ENCODE measurements at regions not wholly inside any gene's neighbourhood (a gene's known extent, or its start where the extent isn't known, plus 50 kb on each side); places are given as distances from the start of the nearest gene placed in this dataset.

DNA sequence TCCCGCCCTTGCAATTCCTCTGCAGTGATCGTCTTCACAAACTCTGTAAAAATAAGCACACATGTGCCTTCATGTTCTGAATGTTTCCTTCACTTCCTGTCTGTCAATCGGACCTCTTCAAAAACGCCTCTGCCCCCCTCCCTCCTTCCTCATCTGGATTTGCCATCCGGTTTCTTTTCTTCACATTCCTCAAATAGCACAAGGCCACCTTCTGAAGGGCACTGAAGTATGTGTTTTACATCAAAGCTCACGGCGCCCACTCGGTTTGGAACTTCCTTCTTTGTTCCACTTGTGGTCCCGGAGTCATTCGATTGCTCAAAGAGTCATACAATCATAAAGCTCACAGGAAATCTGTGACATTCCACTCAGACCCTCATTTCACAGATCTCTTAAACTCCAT, 758.1 kb upstream of the SALL3 start:
- Histone ChIP-seq H3K9me3 (ENCODE audit: control insufficient read depth, insufficient read depth, low read depth, low read length) (no peaks in the 10 kb centered on the region), H2AFZ (ENCODE audit: low read length) (no peak overlapping the region), H3K4me1 (ENCODE audit: control insufficient read depth, extremely low read depth, insufficient read depth, low read length) (no peaks in the 10 kb centered on the region), H3K4me3 (replicated peaks in 1 of 4; ENCODE audit: control extremely low read depth in 1 of 4, insufficient read depth in 1 of 4, low read depth in 3 of 4, low read length in 4 of 4) (no peak overlapping the region), H3K4me2 (ENCODE audit: extremely low read depth, insufficient read depth, low read length) (no peak overlapping the region), H3K79me2 (ENCODE audit: control insufficient read depth, insufficient read depth, low read length) (no peaks in the 10 kb centered on the region), H3K27ac (ENCODE audit: insufficient read depth, low read length) (no peak overlapping the region), H3K27me3 (ENCODE audit: control insufficient read depth, insufficient read depth, low read length) (no peaks in the 10 kb centered on the region), H3K9ac (ENCODE audit: insufficient read depth, low read length) (no peak overlapping the region), H3K36me3 (ENCODE audit: control insufficient read depth, insufficient read depth, low read length) (no peaks in the 10 kb centered on the region), H4K20me1 (ENCODE audit: control insufficient read depth, extremely low read depth, insufficient read depth, low read length) (no peaks in the 10 kb centered on the region)
- TF ChIP-seq, protein P1, sequence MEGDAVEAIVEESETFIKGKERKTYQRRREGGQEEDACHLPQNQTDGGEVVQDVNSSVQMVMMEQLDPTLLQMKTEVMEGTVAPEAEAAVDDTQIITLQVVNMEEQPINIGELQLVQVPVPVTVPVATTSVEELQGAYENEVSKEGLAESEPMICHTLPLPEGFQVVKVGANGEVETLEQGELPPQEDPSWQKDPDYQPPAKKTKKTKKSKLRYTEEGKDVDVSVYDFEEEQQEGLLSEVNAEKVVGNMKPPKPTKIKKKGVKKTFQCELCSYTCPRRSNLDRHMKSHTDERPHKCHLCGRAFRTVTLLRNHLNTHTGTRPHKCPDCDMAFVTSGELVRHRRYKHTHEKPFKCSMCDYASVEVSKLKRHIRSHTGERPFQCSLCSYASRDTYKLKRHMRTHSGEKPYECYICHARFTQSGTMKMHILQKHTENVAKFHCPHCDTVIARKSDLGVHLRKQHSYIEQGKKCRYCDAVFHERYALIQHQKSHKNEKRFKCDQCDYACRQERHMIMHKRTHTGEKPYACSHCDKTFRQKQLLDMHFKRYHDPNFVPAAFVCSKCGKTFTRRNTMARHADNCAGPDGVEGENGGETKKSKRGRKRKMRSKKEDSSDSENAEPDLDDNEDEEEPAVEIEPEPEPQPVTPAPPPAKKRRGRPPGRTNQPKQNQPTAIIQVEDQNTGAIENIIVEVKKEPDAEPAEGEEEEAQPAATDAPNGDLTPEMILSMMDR (conservative IDR thresholded peaks at IDR 0.05 in 1 of 2, IDR thresholded peaks at IDR 0.05 in 1 of 2; ENCODE audit: low read depth in 1 of 2, low read length in 2 of 2) = no peak
- TF ChIP-seq EZH2 (IDR thresholded peaks at IDR 0.05; ENCODE audit: low read length, missing control alignments) = no peak
- DNase-seq (ENCODE audit: low read depth in 2 of 2) = no peak

DNA sequence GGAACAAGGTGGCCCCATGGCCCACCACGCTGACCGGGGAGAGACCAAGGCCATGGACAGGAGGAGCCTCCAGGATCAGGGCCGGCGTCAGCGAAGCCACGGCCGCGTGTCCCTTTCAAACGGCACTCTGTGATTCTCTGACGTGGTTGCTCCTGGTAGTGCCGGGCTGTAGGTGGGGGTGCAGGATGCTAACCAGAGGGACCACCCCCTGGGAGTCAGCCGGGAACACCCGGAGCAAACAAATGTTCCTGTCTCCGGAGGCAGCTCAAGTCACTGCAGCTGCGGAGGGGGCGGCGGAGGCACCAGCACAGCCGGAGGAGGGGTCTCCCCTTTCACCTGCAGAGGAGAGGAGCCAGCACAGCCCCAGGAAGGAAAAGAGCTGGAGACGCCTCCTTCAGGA, 750.6 kb upstream of the SALL3 start:
- Histone ChIP-seq H3K4me3 (replicated peaks in 1 of 4; ENCODE audit: control extremely low read depth in 1 of 4, insufficient read depth in 1 of 4, low read depth in 3 of 4, low read length in 4 of 4) (no peak overlapping the region), H3K79me2 (ENCODE audit: control insufficient read depth, insufficient read depth, low read length) (no peaks in the 10 kb centered on the region), H3K27me3 (ENCODE audit: control insufficient read depth, insufficient read depth, low read length) (no peaks in the 10 kb centered on the region), H3K27ac (ENCODE audit: insufficient read depth, low read length) (no peak overlapping the region), H4K20me1 (ENCODE audit: control insufficient read depth, extremely low read depth, insufficient read depth, low read length) (no peaks in the 10 kb centered on the region), H3K36me3 (ENCODE audit: control insufficient read depth, insufficient read depth, low read length) (no peaks in the 10 kb centered on the region), H3K9ac (ENCODE audit: insufficient read depth, low read length) (no peak overlapping the region), H3K4me1 (ENCODE audit: control insufficient read depth, extremely low read depth, insufficient read depth, low read length) (no peaks in the 10 kb centered on the region), H3K9me3 (ENCODE audit: control insufficient read depth, insufficient read depth, low read depth, low read length) (no peaks in the 10 kb centered on the region), H2AFZ (ENCODE audit: low read length) (no peak overlapping the region), H3K4me2 (ENCODE audit: extremely low read depth, insufficient read depth, low read length) (no peak overlapping the region)
- DNase-seq (ENCODE audit: low read depth in 2 of 2) = no peak
- TF ChIP-seq, protein P1 (conservative IDR thresholded peaks at IDR 0.05 in 1 of 2, IDR thresholded peaks at IDR 0.05 in 1 of 2; ENCODE audit: low read depth in 1 of 2, low read length in 2 of 2) = no peak
- TF ChIP-seq EZH2 (IDR thresholded peaks at IDR 0.05; ENCODE audit: low read length, missing control alignments) = no peak

DNA sequence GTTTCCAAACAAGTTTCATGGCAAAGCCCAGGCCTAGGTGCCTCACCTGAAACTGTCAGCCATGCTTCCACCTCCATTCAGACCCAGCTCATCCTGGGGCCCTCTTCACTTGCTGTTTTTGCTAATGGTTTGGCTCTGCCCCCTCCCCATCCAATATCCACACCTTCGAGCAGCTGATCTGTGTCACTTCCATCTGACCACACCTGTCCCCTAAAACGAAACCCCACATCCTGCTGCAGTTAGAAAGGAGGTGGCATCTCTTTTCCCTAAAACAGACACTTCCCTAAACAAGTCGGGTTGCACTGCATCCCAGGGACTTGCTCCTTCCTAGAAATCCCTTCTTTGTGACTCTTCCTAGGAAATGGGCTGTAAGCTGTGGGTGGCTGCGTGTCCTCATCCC, 748.7 kb upstream of the SALL3 start:
- Histone ChIP-seq H3K4me1 (ENCODE audit: control insufficient read depth, extremely low read depth, insufficient read depth, low read length) (no peaks in the 10 kb centered on the region), H3K9ac (ENCODE audit: insufficient read depth, low read length) (no peak overlapping the region), H4K20me1 (ENCODE audit: control insufficient read depth, extremely low read depth, insufficient read depth, low read length) (no peaks in the 10 kb centered on the region), H2AFZ (ENCODE audit: low read length) (no peak overlapping the region), H3K27me3 (ENCODE audit: control insufficient read depth, insufficient read depth, low read length) (no peaks in the 10 kb centered on the region), H3K4me3 (replicated peaks in 1 of 4; ENCODE audit: control extremely low read depth in 1 of 4, insufficient read depth in 1 of 4, low read depth in 3 of 4, low read length in 4 of 4) (no peak overlapping the region), H3K9me3 (ENCODE audit: control insufficient read depth, insufficient read depth, low read depth, low read length) (no peaks in the 10 kb centered on the region), H3K27ac (ENCODE audit: insufficient read depth, low read length) (no peak overlapping the region), H3K36me3 (ENCODE audit: control insufficient read depth, insufficient read depth, low read length) (no peaks in the 10 kb centered on the region), H3K79me2 (ENCODE audit: control insufficient read depth, insufficient read depth, low read length) (no peaks in the 10 kb centered on the region), H3K4me2 (ENCODE audit: extremely low read depth, insufficient read depth, low read length) (no peak overlapping the region)
- no peak for DNase-seq (ENCODE audit: low read depth in 2 of 2)
- TF ChIP-seq EZH2 (IDR thresholded peaks at IDR 0.05; ENCODE audit: low read length, missing control alignments) = no peak
- TF ChIP-seq, protein P1 (conservative IDR thresholded peaks at IDR 0.05 in 1 of 2, IDR thresholded peaks at IDR 0.05 in 1 of 2; ENCODE audit: low read depth in 1 of 2, low read length in 2 of 2) = no peak

Measured in fibroblast of lung (primary cell).